Gastroesophageal sphincter (tissue), 4 donors: ENCODE measurements at regions not wholly inside any gene's neighbourhood (a gene's known extent, or its start where the extent isn't known, plus 50 kb on each side); places are given as distances from the start of the nearest gene placed in this dataset.
"Not testable (repeated sequence)": the region's sequence is repeated elsewhere in the genome, so short reads cannot be mapped to it uniquely, and the experiment has no call there.

Source experiments
- ATAC-seq: fragments of 150-250 bp; one replicate; pipeline ENCODE4 v1.9.1; 2016; ENCODE audit warnings: mild to moderate bottlenecking, moderate library complexity
- H3K27ac ChIP-seq, 4 donors: fragments of 200-600 bp; sonication (generic) in 3 of 4; 1 replicate in 3 of 4; 2 replicates in 1 of 4; pipeline ENCODE4 v1.5.1; 2016 to 2019
- H3K27me3 ChIP-seq: fragments of 200-600 bp; sonication (generic); one replicate; pipeline ENCODE4 v1.5.1; 2019
- H3K36me3 ChIP-seq, 2 donors: fragments of 200-600 bp; sonication (generic); one replicate each; pipeline ENCODE4 v1.5.1; 2019; ENCODE audit warnings: control low read depth in 1 of 2
- H3K4me1 ChIP-seq, 3 donors: fragments of 200-600 bp; sonication (generic); 1 replicate in 2 of 3; 2 replicates in 1 of 3; pipeline ENCODE4 v1.5.1; 2016 to 2019; ENCODE audit warnings: control low read depth in 2 of 3
- H3K4me3 ChIP-seq, 2 donors: fragments of 200-600 bp; sonication (generic); one replicate each; pipeline ENCODE4 v1.5.1; 2019; ENCODE audit warnings: mild to moderate bottlenecking in 1 of 2, moderate library complexity in 1 of 2
- H3K9me3 ChIP-seq, 3 donors: fragments of 200-600 bp; sonication (generic); one replicate each; pipeline ENCODE4 v1.5.1; 2017 to 2019; ENCODE audit warnings: control low read depth in 2 of 3
- EP300 ChIP-seq: sonication (generic); formaldehyde crosslinking; IDR thresholded peaks from one replicate; pipeline ENCODE4 v1.6.1; 2017; ENCODE audit warnings: antibody characterized with exemption, mild to moderate bottlenecking
- POLR2A ChIP-seq, 2 donors: fragments of 450-650 bp; IDR thresholded peaks; one replicate each; pipeline ENCODE4 v1.6.1; 2017; ENCODE audit warnings: antibody characterized with exemption in 2 of 2, mild to moderate bottlenecking in 2 of 2, moderate library complexity in 1 of 2
- POLR2AphosphoS5 ChIP-seq: sonication (generic); formaldehyde crosslinking; IDR thresholded peaks from one replicate; pipeline ENCODE4 v1.6.1; 2017; ENCODE audit warnings: antibody characterized with exemption
- WGBS, 2 donors: methylation state at CpG; one replicate each; pipeline ENCODE4 v1.1.5; 2018; ENCODE audit warnings: low coverage in 1 of 2; 5-methylcytosine and 5-hydroxymethylcytosine counted together
- TF ChIP-seq, protein P1 (sequence below), 4 experiments: fragments of 200-600 bp in 2 of 4; fragments of 450-650 bp in 2 of 4; sonication (generic) in 1 of 4; IDR thresholded peaks; one replicate each; pipeline ENCODE4 v1.5.1; 2017 to 2019; ENCODE audit warnings: antibody characterized with exemption in 4 of 4, mild to moderate bottlenecking in 2 of 4, moderate library complexity in 2 of 4

GRCh38 chr16:62816971-62817519 lies 780.8 kb upstream of the CDH8 start:
- H3K4me3 ChIP-seq = no peak overlapping the region
- no peaks in the 10 kb centered on the region for H3K9me3 ChIP-seq
- ATAC-seq = no peak
- TF ChIP-seq POLR2AphosphoS5 (no peak), EP300 (no peak), POLR2A (IDR thresholded peaks at IDR 0.05) (no peak)
- TF ChIP-seq, protein P1, sequence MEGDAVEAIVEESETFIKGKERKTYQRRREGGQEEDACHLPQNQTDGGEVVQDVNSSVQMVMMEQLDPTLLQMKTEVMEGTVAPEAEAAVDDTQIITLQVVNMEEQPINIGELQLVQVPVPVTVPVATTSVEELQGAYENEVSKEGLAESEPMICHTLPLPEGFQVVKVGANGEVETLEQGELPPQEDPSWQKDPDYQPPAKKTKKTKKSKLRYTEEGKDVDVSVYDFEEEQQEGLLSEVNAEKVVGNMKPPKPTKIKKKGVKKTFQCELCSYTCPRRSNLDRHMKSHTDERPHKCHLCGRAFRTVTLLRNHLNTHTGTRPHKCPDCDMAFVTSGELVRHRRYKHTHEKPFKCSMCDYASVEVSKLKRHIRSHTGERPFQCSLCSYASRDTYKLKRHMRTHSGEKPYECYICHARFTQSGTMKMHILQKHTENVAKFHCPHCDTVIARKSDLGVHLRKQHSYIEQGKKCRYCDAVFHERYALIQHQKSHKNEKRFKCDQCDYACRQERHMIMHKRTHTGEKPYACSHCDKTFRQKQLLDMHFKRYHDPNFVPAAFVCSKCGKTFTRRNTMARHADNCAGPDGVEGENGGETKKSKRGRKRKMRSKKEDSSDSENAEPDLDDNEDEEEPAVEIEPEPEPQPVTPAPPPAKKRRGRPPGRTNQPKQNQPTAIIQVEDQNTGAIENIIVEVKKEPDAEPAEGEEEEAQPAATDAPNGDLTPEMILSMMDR (IDR thresholded peaks at IDR 0.05) = no peak
- H3K36me3 ChIP-seq = no peaks in the 10 kb centered on the region
- WGBS, 2 donors = 13 to 62% methylated on average over 2 to 3 of the region's 3 CpGs
- H3K27ac ChIP-seq = no peak overlapping the region
- no peaks in the 10 kb centered on the region for H3K27me3 ChIP-seq
- H3K4me1 ChIP-seq = no peaks in the 10 kb centered on the region

- Histone ChIP-seq H3K4me1 (no peaks in the 10 kb centered on the region), H3K27me3 (no peaks in the 10 kb centered on the region), H3K27ac (no peak overlapping the region), H3K4me3 (no peak overlapping the region), H3K36me3 (no peaks in the 10 kb centered on the region), H3K9me3 (no peaks in the 10 kb centered on the region)
- TF ChIP-seq, protein P1 (IDR thresholded peaks at IDR 0.05) = no peak
- no peak for TF ChIP-seq POLR2A (IDR thresholded peaks at IDR 0.05)
- no peak for TF ChIP-seq EP300
- no peak for TF ChIP-seq POLR2AphosphoS5
- ATAC-seq = no peak
- WGBS, 2 donors = 27 to 29% methylated on average over 2 of the region's 2 CpGs
Observed at GRCh38 chr16:62814891-62815290, 778.7 kb upstream of the CDH8 start.

DNA sequence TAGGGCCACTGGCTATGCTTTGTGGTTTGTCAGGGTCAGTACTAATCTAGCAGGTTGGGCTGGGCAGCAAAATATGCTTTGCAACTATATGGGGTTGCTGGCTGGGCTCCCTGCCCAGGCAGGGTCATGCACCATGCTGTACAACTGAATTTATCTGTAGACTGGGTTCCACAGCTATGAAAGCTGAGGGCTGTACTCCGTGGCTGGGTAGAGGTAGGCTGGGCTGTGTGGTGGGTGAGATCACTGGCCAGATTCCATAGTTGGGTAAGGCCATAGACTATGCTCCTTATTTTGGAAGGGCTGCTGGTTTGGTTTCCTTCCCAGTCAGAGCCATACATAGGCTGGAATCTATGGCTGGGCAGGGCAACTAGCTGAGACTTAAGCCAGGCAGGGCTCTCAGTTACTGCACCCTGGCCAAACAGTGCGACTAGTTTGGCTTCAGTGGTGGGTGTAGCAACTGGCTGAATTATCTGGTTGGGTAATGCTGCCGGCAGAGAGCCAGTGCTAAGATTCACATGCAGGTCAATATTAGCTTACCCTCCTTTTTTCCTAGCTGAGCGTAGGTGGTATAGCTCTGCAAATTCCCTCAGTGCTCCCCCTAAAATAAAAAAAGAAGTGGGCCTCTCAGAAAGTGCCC lies 769.1 kb upstream of the CDH8 start:
- no peaks in the 10 kb centered on the region for H3K4me1 ChIP-seq
- no peak for ATAC-seq
- no peaks in the 10 kb centered on the region for H3K36me3 ChIP-seq
- no peak overlapping the region for H3K4me3 ChIP-seq
- no peaks in the 10 kb centered on the region for H3K27me3 ChIP-seq
- WGBS, 2 donors = 80 to 90% methylated on average over 1 to 2 of the region's 4 CpGs
- TF ChIP-seq POLR2A (IDR thresholded peaks at IDR 0.05) (no peak), POLR2AphosphoS5 (no peak), EP300 (no peak)
- TF ChIP-seq, protein P1 (IDR thresholded peaks at IDR 0.05) = no peak
- H3K9me3 ChIP-seq = no peaks in the 10 kb centered on the region
- H3K27ac ChIP-seq = no peak overlapping the region

DNA sequence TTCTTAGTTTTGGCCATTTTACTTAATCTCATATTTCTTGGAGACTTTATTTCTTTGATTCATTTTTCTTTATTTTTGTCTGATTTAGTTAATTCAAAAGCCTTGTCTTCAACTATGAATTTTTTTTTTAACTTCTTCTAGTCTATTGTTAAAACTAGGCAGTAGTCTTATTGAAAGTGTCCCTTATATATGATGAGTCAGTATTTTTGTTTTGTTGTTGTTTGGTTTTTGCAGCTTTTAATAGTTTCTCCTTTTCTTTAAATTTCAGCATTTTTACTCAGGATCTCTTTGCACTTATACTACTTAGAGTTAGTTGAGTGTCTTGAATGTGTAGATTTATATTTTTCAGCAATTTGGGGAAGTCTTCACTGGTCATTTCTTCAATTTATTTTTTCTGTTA lies 758.5 kb upstream of the CDH8 start:
- no peak overlapping the region for H3K4me3 ChIP-seq
- TF ChIP-seq, protein P1 (IDR thresholded peaks at IDR 0.05) = no peak
- TF ChIP-seq EP300 = no peak
- TF ChIP-seq POLR2AphosphoS5 = no peak
- no peak for TF ChIP-seq POLR2A (IDR thresholded peaks at IDR 0.05)
- H3K36me3 ChIP-seq = no peaks in the 10 kb centered on the region
- H3K9me3 ChIP-seq = no peaks in the 10 kb centered on the region
- H3K27me3 ChIP-seq = no peaks in the 10 kb centered on the region
- H3K27ac ChIP-seq = no peak overlapping the region
- ATAC-seq = no peak
- no peaks in the 10 kb centered on the region for H3K4me1 ChIP-seq

DNA sequence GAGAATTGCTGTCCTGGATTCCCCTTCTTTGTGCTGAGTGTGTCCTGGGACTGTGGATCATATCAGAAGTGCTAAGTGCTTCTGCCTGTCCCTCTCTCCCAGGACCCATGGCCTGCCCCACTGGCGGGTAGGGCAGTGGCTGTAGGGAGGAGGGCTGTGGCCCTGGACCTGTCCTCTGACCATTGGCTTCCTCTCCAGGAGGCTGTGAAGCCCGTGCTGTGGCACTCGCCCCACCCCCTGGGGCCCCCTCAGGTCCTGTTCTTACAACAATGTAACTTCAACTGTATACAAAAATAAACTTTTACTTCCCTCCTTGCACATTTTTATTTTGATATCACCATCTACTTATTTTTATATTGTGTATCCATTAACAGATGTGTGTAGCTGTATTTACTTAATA lies 743.8 kb upstream of the CDH8 start:
- not testable (repeated sequence) for ATAC-seq, H3K27me3 ChIP-seq, H3K36me3 ChIP-seq, H3K27ac ChIP-seq, H3K9me3 ChIP-seq, H3K4me3 ChIP-seq, H3K4me1 ChIP-seq
- 47 to 58% methylated on average over 2 to 3 of the region's 3 CpGs for WGBS, 2 donors
